ENCODE measurements at regions not wholly inside any gene's neighbourhood (a gene's known extent, or its start where the extent isn't known, plus 50 kb on each side); places are given as distances from the start of the nearest gene placed in this dataset.

- Histone ChIP-seq H3K4me2 (ENCODE audit: control insufficient read depth, insufficient read depth) (no peak overlapping the region), H3K79me2 (ENCODE audit: control insufficient read depth, insufficient read depth, low read length) (no peaks in the 10 kb centered on the region)
- 21% methylated on average over 6 of the region's 6 CpGs for WGBS (ENCODE audit: insufficient coverage, insufficient replicate concordance, low lambda C conversion rate, missing lambda C conversion rate)
- TF ChIP-seq E2F4 (IDR thresholded peaks at IDR 0.05; ENCODE audit: low read depth, low read length): no peak
- no peak for TF ChIP-seq RBBP5 (conservative IDR thresholded peaks at IDR 0.05)
- TF ChIP-seq POLR2AphosphoS5 (IDR thresholded peaks at IDR 0.05; ENCODE audit: low read length): no peak
- TF ChIP-seq IRF5 (IDR thresholded peaks at IDR 0.05; ENCODE audit: borderline replicate concordance): no peak
- TF ChIP-seq RAD21 (IDR thresholded peaks at IDR 0.05; ENCODE audit: insufficient read depth, low read depth, low read length): no peak
- peak; percentile 2; the same call in 1 of the 2 replicates for TF ChIP-seq SPI1 (IDR thresholded peaks at IDR 0.05; ENCODE audit: borderline replicate concordance, insufficient read depth, low read depth, low read length)
- no peak for TF ChIP-seq HDGF (IDR thresholded peaks at IDR 0.05)
- TF ChIP-seq GABPA (IDR thresholded peaks at IDR 0.05; ENCODE audit: low read depth): peak; percentile 76; the same call in 1 of the 2 replicates
- TF ChIP-seq CHD4 (IDR thresholded peaks at IDR 0.05): no peak
- no peak for TF ChIP-seq PBX3 (IDR thresholded peaks at IDR 0.05; ENCODE audit: insufficient replicate concordance, low read depth, low read length)
- TF ChIP-seq HDAC2 (IDR thresholded peaks at IDR 0.05): no peak
- TF ChIP-seq ZBTB11 (CRISPR knock-in tag; IDR thresholded peaks at IDR 0.05): no peak
- no peak for TF ChIP-seq KDM1A (IDR thresholded peaks at IDR 0.05; ENCODE audit: borderline replicate concordance)
- peak; percentile 40 for TF ChIP-seq E4F1 (IDR thresholded peaks at IDR 0.05; ENCODE audit: borderline replicate concordance, partially characterized antibody)
These were observed 61.6 kb upstream of the CD99 start for GRCh38 chrX:2629316-2630007.

More at GRCh38 chrX:2629316-2630007, 61.6 kb upstream of the CD99 start:
- H2AFZ ChIP-seq (ENCODE audit: control insufficient read depth, low read depth, low read length): peak overlapping the region; percentile 49
- intact Hi-C loops (cut with micrococcal nuclease; ENCODE audit: unreplicated experiment): loop anchor here (10.0 kb wide), 1 partner anchor 1175 kb away; the partner anchor contains the start of gene ASMTL
- H3K36me3 ChIP-seq (ENCODE audit: control insufficient read depth in 2 of 2, insufficient read depth in 2 of 2, low read length in 1 of 2): peaks cover 3 to 14% of the 10 kb centered on the region in 2 experiments
- H3K27me3 ChIP-seq (replicated peaks in 1 of 2; ENCODE audit: control insufficient read depth in 2 of 2, insufficient read depth in 2 of 2, low read length in 1 of 2): no peaks in the 10 kb centered on the region
- ChIA-PET CTCF (no interaction called here), RAD21 (ENCODE audit: unreplicated experiment) (no interaction called here), SMC1A (ENCODE audit: uncharacterized antibody, unreplicated experiment) (no interaction called here), POLR2A (no interaction called here)
- DNase-seq (ENCODE audit: low read depth, low spot score) (no peak), ATAC-seq (no peak), FAIRE-seq (no peak)
- no peak overlapping the region for H3K9ac ChIP-seq (ENCODE audit: control insufficient read depth, insufficient read depth, low read length)
- no peaks in the 10 kb centered on the region for H4K20me1 ChIP-seq (ENCODE audit: control insufficient read depth, insufficient read depth)
- no TSS peak for BruUV-seq (replicated peaks)
- H3K4me1 ChIP-seq (ENCODE audit: control insufficient read depth, insufficient read depth, low read length): no peaks in the 10 kb centered on the region
- peaks cover 27% of the 10 kb centered on the region for H3K9me3 ChIP-seq (replicated peaks; ENCODE audit: control insufficient read depth, insufficient read depth, low read length)
- peak overlapping the region; percentile 59 for H3K27ac ChIP-seq (ENCODE audit: control insufficient read depth, insufficient read depth)
- in situ Hi-C loops (cut with MboI): no loop called here
- H3K4me3 ChIP-seq: no peak overlapping the region

Measured in GM12878 (cell line).